KMS-11 (cell line): ENCODE measurements at regions not wholly inside any gene's neighbourhood (a gene's known extent, or its start where the extent isn't known, plus 50 kb on each side); places are given as distances from the start of the nearest gene placed in this dataset.

Experiments used
- H2AFZ ChIP-seq: fragments of 200-600 bp; sonication (generic); 2 replicates; pipeline ENCODE4 v1.6.1; 2016; ENCODE audit warnings: antibody characterized with exemption, mixed run types, low read depth
- H3K27ac ChIP-seq: fragments of 200-600 bp; sonication (generic); 2 replicates; pipeline ENCODE4 v1.6.1; 2016; ENCODE audit warnings: mild to moderate bottlenecking, mixed run types
- H3K27me3 ChIP-seq: fragments of 200-600 bp; sonication (generic); 2 replicates; pipeline ENCODE4 v1.6.1; 2017; ENCODE audit warnings: mild to moderate bottlenecking, low read depth, mixed run types, moderate library complexity; ENCODE audit not compliant: insufficient read depth
- H3K36me3 ChIP-seq: fragments of 200-600 bp; sonication (generic); 2 replicates; pipeline ENCODE4 v1.6.1; 2017; ENCODE audit warnings: mild to moderate bottlenecking, mixed run types; ENCODE audit not compliant: insufficient read depth
- H3K4me1 ChIP-seq: fragments of 200-600 bp; sonication (generic); 2 replicates; pipeline ENCODE4 v1.6.1; 2016; ENCODE audit warnings: mild to moderate bottlenecking, low read depth, mixed run types; ENCODE audit not compliant: poor library complexity, severe bottlenecking
- H3K4me2 ChIP-seq: fragments of 200-600 bp; sonication (generic); 2 replicates; pipeline ENCODE4 v1.7.0; 2016; ENCODE audit warnings: mild to moderate bottlenecking, mixed run types
- H3K4me3 ChIP-seq: fragments of 200-600 bp; sonication (generic); IDR thresholded peaks from 2 replicates; pipeline ENCODE4 v1.6.1; 2017; ENCODE audit warnings: low read depth, low read length, mixed read lengths; ENCODE audit not compliant: insufficient read depth
- H3K79me2 ChIP-seq: fragments of 200-600 bp; sonication (generic); 2 replicates; pipeline ENCODE4 v1.6.1; 2016; ENCODE audit warnings: low read depth, mixed run types; ENCODE audit not compliant: insufficient read depth
- H3K9ac ChIP-seq: fragments of 200-600 bp; sonication (generic); 2 replicates; pipeline ENCODE4 v1.6.1; 2016; ENCODE audit warnings: mild to moderate bottlenecking, mixed run types
- H4K20me1 ChIP-seq: fragments of 200-600 bp; sonication (generic); 2 replicates; pipeline ENCODE4 v1.6.1; 2016; ENCODE audit warnings: mild to moderate bottlenecking, mixed run types; ENCODE audit not compliant: insufficient read depth
- CTCF ChIP-seq: fragments of 200-600 bp; sonication (generic); conservative IDR thresholded peaks from 2 replicates; pipeline ENCODE4 v1.6.1; 2017; ENCODE audit warnings: low read depth, mild to moderate bottlenecking, antibody characterized with exemption, low read length, moderate library complexity, mixed read lengths

GRCh38 chr1:54460861-54461387 lies 54.7 kb upstream of the SSBP3 start:
- Histone ChIP-seq H3K27me3 (no peaks in the 10 kb centered on the region), H2AFZ (no peak overlapping the region), H3K79me2 (no peaks in the 10 kb centered on the region), H3K27ac (no peak overlapping the region), H3K36me3 (no peaks in the 10 kb centered on the region), H3K4me2 (no peak overlapping the region), H3K4me3 (no peak overlapping the region), H3K9ac (no peak overlapping the region), H4K20me1 (no peaks in the 10 kb centered on the region), H3K4me1 (peaks cover 9% of the 10 kb centered on the region)
- TF ChIP-seq CTCF = no peak

- Histone ChIP-seq H3K36me3 (no peaks in the 10 kb centered on the region), H3K27ac (no peak overlapping the region), H3K9ac (no peak overlapping the region), H3K4me1 (peaks cover 9% of the 10 kb centered on the region), H2AFZ (no peak overlapping the region), H3K27me3 (no peaks in the 10 kb centered on the region), H3K4me3 (no peak overlapping the region), H3K4me2 (no peak overlapping the region), H4K20me1 (no peaks in the 10 kb centered on the region), H3K79me2 (no peaks in the 10 kb centered on the region)
- TF ChIP-seq CTCF = no peak
Observed at GRCh38 chr1:54460351-54460750, 54.2 kb upstream of the SSBP3 start.

GRCh38 chr1:54459726-54460191 lies 53.6 kb upstream of the SSBP3 start:
- TF ChIP-seq CTCF = no peak
- Histone ChIP-seq H3K4me2 (no peak overlapping the region), H4K20me1 (no peaks in the 10 kb centered on the region), H3K4me1 (peaks cover 9% of the 10 kb centered on the region), H3K4me3 (no peak overlapping the region), H3K36me3 (no peaks in the 10 kb centered on the region), H3K79me2 (no peaks in the 10 kb centered on the region), H2AFZ (no peak overlapping the region), H3K27ac (no peak overlapping the region), H3K27me3 (no peaks in the 10 kb centered on the region), H3K9ac (no peak overlapping the region)

- H2AFZ ChIP-seq = no peak overlapping the region
- H3K4me2 ChIP-seq = no peak overlapping the region
- no peaks in the 10 kb centered on the region for H4K20me1 ChIP-seq
- no peaks in the 10 kb centered on the region for H3K36me3 ChIP-seq
- no peak overlapping the region for H3K4me3 ChIP-seq
- TF ChIP-seq CTCF = no peak
- H3K9ac ChIP-seq = no peak overlapping the region
- H3K79me2 ChIP-seq = no peaks in the 10 kb centered on the region
- H3K27ac ChIP-seq = no peak overlapping the region
- peaks cover 9% of the 10 kb centered on the region for H3K4me1 ChIP-seq
- no peaks in the 10 kb centered on the region for H3K27me3 ChIP-seq
Observed at GRCh38 chr1:54459140-54459539, 52.9 kb upstream of the SSBP3 start.
